ENCODE measurements at regions not wholly inside any gene's neighbourhood (a gene's known extent, or its start where the extent isn't known, plus 50 kb on each side); places are given as distances from the start of the nearest gene placed in this dataset.

DNA sequence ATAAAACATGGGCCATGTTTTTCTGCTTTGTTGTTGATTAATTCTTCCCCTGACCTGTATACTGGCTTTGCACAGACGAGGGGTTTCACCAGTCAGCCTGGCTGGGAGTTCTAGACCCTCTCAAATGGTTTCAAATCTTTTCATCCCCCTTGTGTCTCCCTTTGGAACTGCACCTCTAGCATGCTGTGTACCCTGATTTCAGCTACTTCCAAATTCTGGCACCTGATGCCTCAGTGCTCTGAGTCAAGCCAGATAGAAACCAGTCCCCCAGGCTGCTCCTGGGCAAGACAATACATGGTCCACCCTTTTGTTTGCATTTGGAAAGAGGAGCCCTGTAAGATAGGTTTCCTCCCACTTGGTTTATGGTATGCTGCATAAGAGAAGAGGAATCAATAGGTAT is 290.2 kb downstream of the BTBD3 start:
- Histone ChIP-seq H3K9ac (no peak overlapping the region), H3K9me3 (peaks cover 3% of the 10 kb centered on the region; the same call in 1 of the 2 replicates), H3K4me3 (no peak overlapping the region), H3K4me1 (peaks cover 12% of the 10 kb centered on the region), H3K36me3 (no peaks in the 10 kb centered on the region), H3K27ac (no peak overlapping the region), H3K27me3 (no peaks in the 10 kb centered on the region), H4K20me1 (no peaks in the 10 kb centered on the region), H3K4me2 (no peak overlapping the region)
- no peak for TF ChIP-seq Cebpa-rat (IDR thresholded peaks at IDR 0.05)

- TF ChIP-seq Cebpa-rat (IDR thresholded peaks at IDR 0.05) = no peak
- H3K4me3 ChIP-seq = no peak overlapping the region
- no peak overlapping the region for H3K4me2 ChIP-seq
- no peaks in the 10 kb centered on the region for H3K27me3 ChIP-seq
- H3K9ac ChIP-seq = no peak overlapping the region
- no peak overlapping the region for H3K27ac ChIP-seq
- H3K9me3 ChIP-seq = no peaks in the 10 kb centered on the region
- no peaks in the 10 kb centered on the region for H4K20me1 ChIP-seq
- no peaks in the 10 kb centered on the region for H3K36me3 ChIP-seq
- peaks cover 12% of the 10 kb centered on the region for H3K4me1 ChIP-seq
Observed at GRCh38 chr20:12210591-12210990, 292.9 kb downstream of the BTBD3 start.

DNA sequence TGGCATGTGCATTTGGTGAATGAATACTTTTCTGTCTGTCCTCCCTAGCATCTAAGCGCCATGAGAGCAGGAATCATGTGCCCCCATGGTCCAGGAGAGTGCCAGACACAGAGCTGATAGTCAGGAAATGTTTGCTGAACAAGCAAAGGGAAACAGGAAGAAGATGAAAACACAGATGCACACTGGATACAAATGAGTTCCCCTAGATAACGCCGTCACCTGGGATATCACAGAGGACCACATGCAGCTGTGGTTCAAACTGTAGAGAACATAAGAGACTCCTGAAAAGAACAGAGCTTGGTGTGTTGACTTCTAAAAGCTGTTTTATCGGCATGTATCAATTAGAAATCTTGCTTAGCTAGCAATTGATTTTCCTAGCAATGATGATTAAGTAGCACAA is 293.7 kb downstream of the BTBD3 start:
- Histone ChIP-seq H3K4me3 (no peak overlapping the region), H3K27me3 (no peaks in the 10 kb centered on the region), H3K9ac (no peak overlapping the region), H3K36me3 (no peaks in the 10 kb centered on the region), H3K9me3 (peaks cover under 1% of the 10 kb centered on the region), H3K4me2 (peak overlapping the region; percentile 48), H3K27ac (no peak overlapping the region), H4K20me1 (no peaks in the 10 kb centered on the region), H3K4me1 (peaks cover 12% of the 10 kb centered on the region)
- TF ChIP-seq Cebpa-rat (IDR thresholded peaks at IDR 0.05) = no peak

GRCh38 chr20:12217382-12217781 is 299.7 kb downstream of the BTBD3 start:
- Histone ChIP-seq H3K27ac (no peak overlapping the region), H3K27me3 (no peaks in the 10 kb centered on the region), H3K4me3 (no peak overlapping the region), H3K4me2 (no peak overlapping the region), H3K9me3 (peaks cover 5% of the 10 kb centered on the region), H4K20me1 (no peaks in the 10 kb centered on the region), H3K9ac (no peak overlapping the region), H3K36me3 (no peaks in the 10 kb centered on the region), H3K4me1 (peaks cover 9% of the 10 kb centered on the region; the same call in 1 of the 2 replicates)
- TF ChIP-seq Cebpa-rat (IDR thresholded peaks at IDR 0.05) = no peak

DNA sequence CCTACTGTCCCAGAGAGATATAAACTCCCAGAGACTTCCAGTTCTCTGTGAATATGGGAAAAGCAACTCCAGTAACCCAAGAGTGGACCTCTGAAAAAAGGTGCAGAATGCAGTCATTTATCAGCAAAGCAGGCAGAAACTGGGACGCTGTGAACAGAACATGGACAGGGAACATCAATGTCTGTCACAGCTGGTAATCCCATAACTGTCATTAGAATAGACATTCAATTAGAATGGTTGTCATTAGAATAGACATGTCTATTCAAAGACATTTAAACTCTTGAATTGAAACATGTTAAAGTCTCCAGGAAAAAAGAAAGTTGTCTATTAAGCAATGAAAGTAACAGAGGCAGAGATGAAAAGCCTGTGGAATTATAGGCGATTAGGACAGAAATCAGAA is 302.1 kb downstream of the BTBD3 start:
- H3K9me3 ChIP-seq = peaks cover 5% of the 10 kb centered on the region
- H3K36me3 ChIP-seq = no peaks in the 10 kb centered on the region
- peaks cover 9% of the 10 kb centered on the region; the same call in 1 of the 2 replicates for H3K4me1 ChIP-seq
- no peak for TF ChIP-seq Cebpa-rat (IDR thresholded peaks at IDR 0.05)
- H3K27me3 ChIP-seq = no peaks in the 10 kb centered on the region
- H3K4me3 ChIP-seq = no peak overlapping the region
- no peak overlapping the region for H3K4me2 ChIP-seq
- H3K27ac ChIP-seq = no peak overlapping the region
- H3K9ac ChIP-seq = no peak overlapping the region
- H4K20me1 ChIP-seq = no peaks in the 10 kb centered on the region

DNA sequence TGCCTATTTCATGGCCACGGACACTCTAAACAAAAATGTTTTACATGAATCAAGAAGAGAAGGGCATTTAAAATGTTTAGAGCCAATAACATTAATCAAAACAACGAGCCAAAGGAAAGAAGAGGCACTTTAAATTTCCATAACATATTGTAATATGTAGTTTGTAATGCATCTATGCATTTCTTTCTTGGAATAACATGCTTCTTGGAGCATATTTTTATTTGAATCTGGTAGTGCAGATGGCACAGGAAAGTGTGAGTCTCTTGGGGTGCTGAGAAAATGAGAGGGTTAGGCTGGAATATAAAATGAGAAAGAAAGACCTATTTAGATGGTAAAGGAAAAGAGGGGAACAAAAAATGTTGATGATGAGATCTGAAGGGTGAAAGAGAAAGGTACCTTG is 305.4 kb downstream of the BTBD3 start:
- no peak for TF ChIP-seq Cebpa-rat (IDR thresholded peaks at IDR 0.05)
- Histone ChIP-seq H3K9ac (no peak overlapping the region), H3K4me3 (no peak overlapping the region), H3K27ac (no peak overlapping the region), H4K20me1 (no peaks in the 10 kb centered on the region), H3K4me1 (peaks cover 1% of the 10 kb centered on the region; the same call in 1 of the 2 replicates), H3K9me3 (no peaks in the 10 kb centered on the region), H3K36me3 (no peaks in the 10 kb centered on the region), H3K4me2 (no peak overlapping the region), H3K27me3 (no peaks in the 10 kb centered on the region)

DNA sequence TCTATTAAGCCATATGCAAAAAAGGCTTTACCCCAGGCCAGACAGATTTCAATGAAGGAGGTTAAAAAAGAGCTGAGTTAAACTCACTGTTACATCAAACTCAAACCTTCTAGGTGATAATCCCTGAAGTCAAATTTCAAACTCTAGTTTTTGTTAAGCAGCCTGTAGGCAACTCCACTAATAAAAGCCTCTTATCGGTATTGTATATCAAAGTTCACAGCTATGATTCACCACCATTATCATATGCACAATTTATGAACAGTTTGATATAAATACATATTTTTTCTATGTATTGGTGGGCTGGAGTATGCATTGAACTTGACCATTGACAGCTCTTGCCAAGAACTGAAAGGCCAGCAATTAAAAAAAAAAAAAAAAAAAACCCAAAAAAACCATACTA is 308.2 kb downstream of the BTBD3 start:
- H4K20me1 ChIP-seq = no peaks in the 10 kb centered on the region
- H3K27ac ChIP-seq = no peak overlapping the region
- no peaks in the 10 kb centered on the region for H3K9me3 ChIP-seq
- no peak overlapping the region for H3K4me3 ChIP-seq
- H3K4me2 ChIP-seq = no peak overlapping the region
- H3K4me1 ChIP-seq = no peaks in the 10 kb centered on the region
- H3K9ac ChIP-seq = no peak overlapping the region
- no peaks in the 10 kb centered on the region for H3K36me3 ChIP-seq
- H3K27me3 ChIP-seq = no peaks in the 10 kb centered on the region
- no peak for TF ChIP-seq Cebpa-rat (IDR thresholded peaks at IDR 0.05)

DNA sequence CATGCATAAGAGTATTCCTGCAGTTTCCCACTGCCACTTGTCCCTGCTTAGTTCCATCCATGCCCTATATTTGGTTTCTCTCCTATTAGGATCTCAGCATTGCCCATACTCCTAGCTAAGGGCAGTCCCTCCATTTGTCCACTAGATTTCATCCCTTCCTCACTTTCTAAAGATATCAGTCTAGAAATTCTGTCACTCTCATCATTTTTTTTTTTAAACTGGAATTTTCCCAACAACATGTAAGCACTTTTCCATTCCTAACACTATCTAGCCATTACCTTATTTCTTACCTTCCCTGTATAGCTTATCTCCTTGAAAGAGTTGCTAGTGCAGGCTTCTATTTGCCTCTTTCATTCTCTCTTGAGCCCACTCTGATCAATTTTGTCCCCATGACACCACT is 312.2 kb downstream of the BTBD3 start:
- no peak for TF ChIP-seq Cebpa-rat (IDR thresholded peaks at IDR 0.05)
- Histone ChIP-seq H3K9me3 (no peaks in the 10 kb centered on the region), H3K4me2 (no peak overlapping the region), H3K27me3 (no peaks in the 10 kb centered on the region), H3K4me3 (no peak overlapping the region), H3K36me3 (no peaks in the 10 kb centered on the region), H3K4me1 (no peaks in the 10 kb centered on the region), H3K9ac (no peak overlapping the region), H3K27ac (no peak overlapping the region), H4K20me1 (no peaks in the 10 kb centered on the region)

DNA sequence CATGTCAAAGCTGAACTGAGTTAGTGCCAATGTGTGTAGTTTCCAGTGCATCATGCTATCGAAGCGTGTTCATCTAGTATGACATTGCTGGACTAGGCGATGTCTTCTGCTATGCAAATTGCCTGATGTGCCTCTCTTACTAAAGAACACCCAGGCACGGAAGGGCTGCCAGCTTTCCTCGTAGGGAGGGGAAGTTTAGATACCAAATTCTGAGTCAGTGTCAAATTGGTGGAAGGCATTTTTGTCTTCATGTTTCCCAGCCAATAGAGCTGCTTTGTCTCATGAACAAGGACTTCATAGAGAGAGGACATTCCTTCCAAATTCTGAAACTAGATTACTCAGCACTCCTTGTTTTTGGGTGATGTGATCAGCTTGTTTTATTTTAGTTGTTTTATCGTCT is 320.1 kb downstream of the BTBD3 start:
- Histone ChIP-seq H3K9me3 (no peaks in the 10 kb centered on the region), H3K27ac (no peak overlapping the region), H3K27me3 (no peaks in the 10 kb centered on the region), H3K36me3 (no peaks in the 10 kb centered on the region), H3K4me2 (no peak overlapping the region), H3K4me3 (no peak overlapping the region), H3K4me1 (no peaks in the 10 kb centered on the region), H4K20me1 (no peaks in the 10 kb centered on the region), H3K9ac (no peak overlapping the region)
- TF ChIP-seq Cebpa-rat (IDR thresholded peaks at IDR 0.05) = no peak

GRCh38 chr20:12241065-12241464 is 323.4 kb downstream of the BTBD3 start:
- Histone ChIP-seq H3K4me1 (no peaks in the 10 kb centered on the region), H3K4me3 (no peak overlapping the region), H3K27me3 (no peaks in the 10 kb centered on the region), H3K4me2 (no peak overlapping the region), H3K36me3 (no peaks in the 10 kb centered on the region), H3K9me3 (no peaks in the 10 kb centered on the region), H4K20me1 (no peaks in the 10 kb centered on the region), H3K9ac (no peak overlapping the region), H3K27ac (no peak overlapping the region)
- no peak for TF ChIP-seq Cebpa-rat (IDR thresholded peaks at IDR 0.05)

GRCh38 chr20:12243327-12243726 is 325.6 kb downstream of the BTBD3 start:
- no peaks in the 10 kb centered on the region for H3K27me3 ChIP-seq
- H3K27ac ChIP-seq = no peak overlapping the region
- no peaks in the 10 kb centered on the region for H3K9me3 ChIP-seq
- no peaks in the 10 kb centered on the region for H4K20me1 ChIP-seq
- H3K4me3 ChIP-seq = no peak overlapping the region
- H3K4me2 ChIP-seq = no peak overlapping the region
- no peak overlapping the region for H3K9ac ChIP-seq
- TF ChIP-seq Cebpa-rat (IDR thresholded peaks at IDR 0.05) = no peak
- H3K4me1 ChIP-seq = no peaks in the 10 kb centered on the region
- no peaks in the 10 kb centered on the region for H3K36me3 ChIP-seq

Data from BLaER1 (cell line).